Testis (tissue), 2 donors: ENCODE measurements at regions not wholly inside any gene's neighbourhood (a gene's known extent, or its start where the extent isn't known, plus 50 kb on each side); places are given as distances from the start of the nearest gene placed in this dataset.

Source experiments
- DNase-seq: peaks from one replicate; pipeline ENCODE4 v3.0.0-alpha.2; 2019
- H3K27ac ChIP-seq, 2 donors: fragments of 200-600 bp; sonication (generic); one replicate each; pipeline ENCODE4 v1.5.1; 2019
- H3K27me3 ChIP-seq: fragments of 200-600 bp; sonication (generic); one replicate; pipeline ENCODE4 v1.5.1; 2019
- H3K36me3 ChIP-seq: fragments of 200-600 bp; sonication (generic); one replicate; pipeline ENCODE4 v1.5.1; 2017; ENCODE audit warnings: low read depth; ENCODE audit errors: missing control alignments
- H3K4me1 ChIP-seq: fragments of 200-600 bp; sonication (generic); one replicate; pipeline ENCODE4 v1.5.1; 2019
- H3K4me3 ChIP-seq, 2 donors: fragments of 200-600 bp; sonication (generic); one replicate each; pipeline ENCODE4 v1.5.1; 2017 to 2019
- H3K9me3 ChIP-seq: fragments of 200-600 bp; sonication (generic); one replicate; pipeline ENCODE4 v1.5.1; 2017
- POLR2A ChIP-seq: fragments of 450-650 bp; IDR thresholded peaks from one replicate; pipeline ENCODE4 v1.6.1; 2017; ENCODE audit warnings: antibody characterized with exemption, mild to moderate bottlenecking, moderate library complexity
- WGBS, 2 donors: methylation state at CpG; one replicate each; pipeline ENCODE4 v1.1.5; 2018; 5-methylcytosine and 5-hydroxymethylcytosine counted together
- intact Hi-C: fragments of 100-400 bp; cut with DNase I; formaldehyde crosslinking; loops from one replicate; pipeline ENCODE4 v1.15.1; 2023; ENCODE audit warnings: low total_unique reads
- TF ChIP-seq, protein P1 (sequence below), 3 experiments: fragments of 450-650 bp in 2 of 3; fragments of 200-600 bp in 1 of 3; sonication (generic) in 1 of 3; IDR thresholded peaks; one replicate each; pipeline ENCODE4 v1.5.1; 2016 to 2019; ENCODE audit warnings: antibody characterized with exemption in 3 of 3, mild to moderate bottlenecking in 2 of 3, moderate library complexity in 1 of 3

DNA sequence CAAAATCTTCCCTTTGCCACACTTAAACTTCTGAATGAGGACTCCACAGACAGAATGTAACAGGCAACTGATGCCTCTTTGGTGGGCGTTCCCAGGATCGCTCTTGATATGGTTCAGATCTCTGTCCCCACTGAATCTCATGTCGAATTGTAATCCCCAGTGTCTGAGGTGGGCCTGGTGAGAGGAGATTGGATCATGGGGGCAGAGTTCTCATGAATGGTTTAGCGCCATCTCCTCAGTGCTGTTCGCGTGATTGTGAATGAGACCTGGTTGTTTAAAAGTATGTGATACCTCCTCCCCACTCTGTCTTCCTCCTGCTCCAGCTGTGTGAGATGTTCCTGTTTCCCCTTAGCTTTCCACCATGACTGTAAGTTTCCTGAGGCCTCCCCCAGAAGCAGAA is 111.1 kb upstream of the SLC66A3 start:
- Histone ChIP-seq H3K4me1 (no peaks in the 10 kb centered on the region), H3K9me3 (no peaks in the 10 kb centered on the region), H3K27ac (no peak overlapping the region), H3K36me3 (no peaks in the 10 kb centered on the region), H3K4me3 (no peak overlapping the region), H3K27me3 (no peaks in the 10 kb centered on the region)
- intact Hi-C loops, result no loop called here
- TF ChIP-seq, protein P1, sequence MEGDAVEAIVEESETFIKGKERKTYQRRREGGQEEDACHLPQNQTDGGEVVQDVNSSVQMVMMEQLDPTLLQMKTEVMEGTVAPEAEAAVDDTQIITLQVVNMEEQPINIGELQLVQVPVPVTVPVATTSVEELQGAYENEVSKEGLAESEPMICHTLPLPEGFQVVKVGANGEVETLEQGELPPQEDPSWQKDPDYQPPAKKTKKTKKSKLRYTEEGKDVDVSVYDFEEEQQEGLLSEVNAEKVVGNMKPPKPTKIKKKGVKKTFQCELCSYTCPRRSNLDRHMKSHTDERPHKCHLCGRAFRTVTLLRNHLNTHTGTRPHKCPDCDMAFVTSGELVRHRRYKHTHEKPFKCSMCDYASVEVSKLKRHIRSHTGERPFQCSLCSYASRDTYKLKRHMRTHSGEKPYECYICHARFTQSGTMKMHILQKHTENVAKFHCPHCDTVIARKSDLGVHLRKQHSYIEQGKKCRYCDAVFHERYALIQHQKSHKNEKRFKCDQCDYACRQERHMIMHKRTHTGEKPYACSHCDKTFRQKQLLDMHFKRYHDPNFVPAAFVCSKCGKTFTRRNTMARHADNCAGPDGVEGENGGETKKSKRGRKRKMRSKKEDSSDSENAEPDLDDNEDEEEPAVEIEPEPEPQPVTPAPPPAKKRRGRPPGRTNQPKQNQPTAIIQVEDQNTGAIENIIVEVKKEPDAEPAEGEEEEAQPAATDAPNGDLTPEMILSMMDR (IDR thresholded peaks at IDR 0.05), result no peak
- TF ChIP-seq POLR2A, result no peak
- WGBS, 2 donors, result 81 to 85% methylated on average over 6 of the region's 6 CpGs
- DNase-seq, result no peak

DNA sequence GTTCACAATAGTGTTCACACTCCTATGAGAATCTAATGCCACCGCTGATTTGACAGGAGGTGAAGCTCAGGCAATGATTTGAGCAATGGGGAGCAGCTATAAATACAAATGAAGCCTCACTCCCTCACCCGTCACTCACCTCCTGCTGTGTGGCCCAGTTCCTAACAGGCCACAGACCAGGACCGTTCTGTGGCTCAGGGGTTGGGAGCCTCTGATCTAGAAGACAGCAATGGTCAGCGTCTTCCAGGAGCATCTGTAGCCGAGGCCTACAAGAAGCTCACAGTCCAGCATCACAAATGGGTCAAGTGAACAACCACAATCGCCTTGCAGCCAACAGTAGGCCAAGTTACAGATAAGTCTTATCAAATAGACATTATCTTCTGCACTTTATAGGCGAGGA is 110.0 kb upstream of the SLC66A3 start:
- no peak for DNase-seq
- H3K27ac ChIP-seq, result no peak overlapping the region
- intact Hi-C loops, result no loop called here
- no peaks in the 10 kb centered on the region for H3K9me3 ChIP-seq
- 85 to 90% methylated on average over 4 to 7 of the region's 7 CpGs for WGBS, 2 donors
- no peaks in the 10 kb centered on the region for H3K4me1 ChIP-seq
- no peak for TF ChIP-seq POLR2A
- TF ChIP-seq, protein P1 (IDR thresholded peaks at IDR 0.05), result no peak
- no peaks in the 10 kb centered on the region for H3K27me3 ChIP-seq
- no peaks in the 10 kb centered on the region for H3K36me3 ChIP-seq
- no peak overlapping the region for H3K4me3 ChIP-seq

DNA sequence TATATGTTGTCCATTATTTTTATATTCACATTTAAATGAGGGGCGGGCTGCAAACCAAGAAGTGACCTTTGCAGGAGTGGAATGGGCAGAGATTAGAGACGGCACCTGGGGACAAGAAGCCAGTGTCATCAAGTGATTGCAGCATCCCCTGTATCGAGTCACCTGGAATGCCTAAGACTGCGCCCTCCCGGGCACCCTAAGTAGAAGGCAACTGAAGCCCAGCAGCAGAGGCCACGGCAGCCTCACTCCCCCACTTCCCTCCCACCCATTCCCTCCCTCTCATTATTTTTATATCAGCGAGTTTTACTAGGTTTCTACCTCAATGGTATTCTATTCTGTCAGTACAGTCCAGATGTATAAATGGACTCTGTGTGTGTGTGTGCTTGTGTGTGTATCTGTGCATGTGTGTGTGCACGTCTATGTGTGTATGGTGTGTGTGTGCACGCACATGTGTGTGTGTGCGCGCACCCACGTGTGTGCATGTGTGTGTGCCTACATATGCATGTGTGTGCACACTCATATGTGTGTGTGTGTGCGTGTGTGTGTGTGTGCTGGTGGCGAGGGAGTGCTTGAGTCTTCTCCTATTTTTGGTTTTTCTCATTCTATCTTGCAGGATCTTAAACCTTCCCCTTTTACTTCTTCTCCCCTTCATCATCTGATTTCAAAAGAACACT is 106.8 kb upstream of the SLC66A3 start:
- TF ChIP-seq POLR2A, result no peak
- TF ChIP-seq, protein P1 (IDR thresholded peaks at IDR 0.05), result no peak
- H3K4me3 ChIP-seq, result no peak overlapping the region
- intact Hi-C loops, result no loop called here
- no peak for DNase-seq
- no peaks in the 10 kb centered on the region for H3K36me3 ChIP-seq
- H3K27ac ChIP-seq, result no peak overlapping the region
- WGBS, 2 donors, result 88 to 89% methylated on average over 14 of the region's 14 CpGs
- H3K27me3 ChIP-seq, result no peaks in the 10 kb centered on the region
- no peaks in the 10 kb centered on the region for H3K9me3 ChIP-seq
- no peaks in the 10 kb centered on the region for H3K4me1 ChIP-seq

DNA sequence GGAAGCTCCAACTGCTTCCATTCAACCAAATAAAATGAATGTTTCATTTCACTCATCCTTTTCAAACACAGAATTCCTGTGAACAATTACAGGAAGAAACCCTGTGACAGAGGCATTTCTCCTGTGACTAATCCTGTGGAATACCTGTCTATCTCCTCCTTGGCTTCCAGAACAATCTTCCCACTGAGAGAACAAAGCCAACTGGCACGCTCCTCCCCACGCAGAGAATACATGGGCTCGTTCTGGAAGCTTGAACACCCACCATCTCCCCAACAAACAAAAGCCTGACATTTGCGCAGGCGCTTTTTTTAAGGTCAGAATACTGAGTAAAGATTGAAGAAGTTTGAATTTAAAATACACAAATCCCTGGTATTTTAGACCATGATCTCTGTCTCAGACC is 104.7 kb upstream of the SLC66A3 start:
- no peak for DNase-seq
- H3K4me1 ChIP-seq, result no peaks in the 10 kb centered on the region
- no peaks in the 10 kb centered on the region for H3K27me3 ChIP-seq
- 87 to 90% methylated on average over 5 of the region's 5 CpGs for WGBS, 2 donors
- no peaks in the 10 kb centered on the region for H3K36me3 ChIP-seq
- intact Hi-C loops, result no loop called here
- no peak for TF ChIP-seq POLR2A
- TF ChIP-seq, protein P1 (IDR thresholded peaks at IDR 0.05), result no peak
- H3K4me3 ChIP-seq, result no peak overlapping the region
- H3K27ac ChIP-seq, result no peak overlapping the region
- H3K9me3 ChIP-seq, result no peaks in the 10 kb centered on the region

DNA sequence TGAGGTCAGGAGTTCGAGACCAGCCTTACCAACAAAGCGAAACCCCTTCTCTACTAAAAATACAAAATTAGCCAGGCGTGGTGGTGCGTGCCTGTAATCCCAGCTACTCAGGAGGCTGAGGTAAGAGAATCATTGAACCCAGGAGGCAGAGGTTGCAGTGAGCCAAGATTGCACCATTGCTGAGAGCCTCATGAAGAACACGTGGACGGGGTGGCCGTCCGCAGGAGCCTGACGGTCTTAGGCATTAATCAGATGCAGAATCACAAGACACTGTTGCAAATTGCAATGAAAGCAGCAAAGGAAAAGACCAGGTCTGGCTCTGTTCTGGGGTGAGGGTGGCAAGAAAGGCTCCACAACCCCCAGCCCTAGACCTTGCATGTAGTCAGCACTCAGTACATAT is 104.0 kb upstream of the SLC66A3 start:
- no peaks in the 10 kb centered on the region for H3K9me3 ChIP-seq
- no peaks in the 10 kb centered on the region for H3K36me3 ChIP-seq
- TF ChIP-seq, protein P1 (IDR thresholded peaks at IDR 0.05), result no peak
- TF ChIP-seq POLR2A, result no peak
- no peak overlapping the region for H3K4me3 ChIP-seq
- no peak overlapping the region for H3K27ac ChIP-seq
- H3K4me1 ChIP-seq, result no peaks in the 10 kb centered on the region
- DNase-seq, result no peak
- 90 to 99% methylated on average over 9 of the region's 9 CpGs for WGBS, 2 donors
- no peaks in the 10 kb centered on the region for H3K27me3 ChIP-seq
- intact Hi-C loops, result no loop called here
